AG04450 (cell line): ENCODE measurements at regions not wholly inside any gene's neighbourhood (a gene's known extent, or its start where the extent isn't known, plus 50 kb on each side); places are given as distances from the start of the nearest gene placed in this dataset.

ENCODE experiments used
- CTCF ChIA-PET: fragments of 300-600, 350-600 bp; formaldehyde crosslinking; extraction: SDS; loops from one replicate; lab custom pipeline; 2022; ENCODE audit warnings: antibody characterized with exemption, inconsistent platforms; lab: Charles Lee
- POLR2A ChIA-PET: fragments of 350-600 bp; formaldehyde crosslinking; extraction: SDS; loops from one replicate; lab custom pipeline; 2021; ENCODE audit warnings: antibody characterized with exemption, inconsistent platforms; lab: Yijun Ruan, JAX
- DNase-seq: peaks from one replicate; pipeline ENCODE4 v3.0.0-alpha.2; 2011; ENCODE audit warnings: low read depth, low spot score
- H3K27ac ChIP-seq: one replicate; pipeline ENCODE4 v1.5.1; 2012; ENCODE audit warnings: low read depth, low read length, control low read depth
- H3K27me3 ChIP-seq: one replicate; pipeline ENCODE4 v1.6.0; 2012; ENCODE audit warnings: low read length; ENCODE audit not compliant: control insufficient read depth, insufficient read depth
- H3K4me3 ChIP-seq: 2 replicates; pipeline ENCODE4 v1.5.1; 2011; ENCODE audit warnings: mild to moderate bottlenecking, low read depth, low read length, control low read depth
- H3K9me3 ChIP-seq: 2 replicates; pipeline ENCODE4 v1.5.1; 2012; ENCODE audit warnings: low read length; ENCODE audit not compliant: control insufficient read depth, insufficient read depth
- CTCF ChIP-seq: IDR thresholded peaks from 2 replicates; pipeline ENCODE4 v1.5.1; 2011; ENCODE audit warnings: low read depth, low read length, control low read depth, inconsistent platforms

GRCh38 chr9:111175350-111175749 is 137.1 kb upstream of the LPAR1 start:
- H3K27me3 ChIP-seq: no peaks in the 10 kb centered on the region
- no peak overlapping the region for H3K4me3 ChIP-seq
- no peak for DNase-seq
- TF ChIP-seq CTCF: no peak
- H3K27ac ChIP-seq: no peak overlapping the region
- ChIA-PET CTCF (no interaction called here), POLR2A (no interaction called here)
- no peaks in the 10 kb centered on the region for H3K9me3 ChIP-seq

- ChIA-PET POLR2A (no interaction called here), CTCF (no interaction called here)
- no peak overlapping the region for H3K27ac ChIP-seq
- no peak for TF ChIP-seq CTCF
- no peak overlapping the region for H3K4me3 ChIP-seq
- no peak for DNase-seq
- H3K9me3 ChIP-seq: peaks cover 8% of the 10 kb centered on the region; the same call in 1 of the 2 replicates
- H3K27me3 ChIP-seq: no peaks in the 10 kb centered on the region
These were observed 129.1 kb upstream of the LPAR1 start for GRCh38 chr9:111167341-111167740.

- no peak for DNase-seq
- POLR2A ChIA-PET: no interaction called here
These were observed 125.6 kb upstream of the LPAR1 start for GRCh38 chr9:111163716-111164389.

GRCh38 chr9:111162026-111162425 is 123.8 kb upstream of the LPAR1 start:
- H3K27ac ChIP-seq: no peak overlapping the region
- no peak for TF ChIP-seq CTCF
- no peak for DNase-seq
- no peak overlapping the region for H3K4me3 ChIP-seq
- POLR2A ChIA-PET: no interaction called here
- peaks cover 8% of the 10 kb centered on the region; the same call in 1 of the 2 replicates for H3K9me3 ChIP-seq
- CTCF ChIA-PET: no interaction called here
- H3K27me3 ChIP-seq: no peaks in the 10 kb centered on the region

More at GRCh38 chr9:111163716-111164389, 125.6 kb upstream of the LPAR1 start:
- H3K9me3 ChIP-seq: peaks cover 8% of the 10 kb centered on the region; the same call in 1 of the 2 replicates
- CTCF ChIA-PET: no interaction called here
- H3K4me3 ChIP-seq: no peak overlapping the region
- H3K27me3 ChIP-seq: no peaks in the 10 kb centered on the region
- no peak overlapping the region for H3K27ac ChIP-seq
- TF ChIP-seq CTCF: no peak

GRCh38 chr9:111161015-111161415 is 122.7 kb upstream of the LPAR1 start:
- DNase-seq: peak; percentile 36
- POLR2A ChIA-PET: interaction anchor here (0.6 to 1.0 kb wide), 2 partner anchors 127 to 128 kb away, joined by 3 read pairs; no protein-coding TSS in a partner anchor
- H3K27ac ChIP-seq: no peak overlapping the region
- no peaks in the 10 kb centered on the region for H3K9me3 ChIP-seq
- H3K27me3 ChIP-seq: no peaks in the 10 kb centered on the region
- TF ChIP-seq CTCF: no peak
- CTCF ChIA-PET: no interaction called here
- H3K4me3 ChIP-seq: no peak overlapping the region
